Astrocyte of the cerebellum (primary cell): ENCODE measurements at regions not wholly inside any gene's neighbourhood (a gene's known extent, or its start where the extent isn't known, plus 50 kb on each side); places are given as distances from the start of the nearest gene placed in this dataset.

Experiments used
- DNase-seq: peaks from one replicate; pipeline ENCODE4 v3.0.0-alpha.2; 2011; ENCODE audit warnings: low read depth
- H3K4me3 ChIP-seq: 2 replicates; pipeline ENCODE4 v1.5.1; 2011; ENCODE audit warnings: mild to moderate bottlenecking, low read depth, low read length, moderate library complexity
- CTCF ChIP-seq: IDR thresholded peaks from 2 replicates; pipeline ENCODE4 v1.5.1; 2012; ENCODE audit warnings: low read length, low read depth, moderate library complexity, mild to moderate bottlenecking; ENCODE audit errors: missing control alignments
- in situ Hi-C: cut with HindIII; loops from 2 replicates; pipeline ENCODE4 v1.10.0; 2017; ENCODE audit warnings: low sequenced_read_pairs

GRCh38 chr3:40976241-40976640 is 223.1 kb upstream of the CTNNB1 start:
- in situ Hi-C loops, result no loop called here
- TF ChIP-seq CTCF, result no peak
- DNase-seq, result no peak
- H3K4me3 ChIP-seq, result no peak overlapping the region

DNA sequence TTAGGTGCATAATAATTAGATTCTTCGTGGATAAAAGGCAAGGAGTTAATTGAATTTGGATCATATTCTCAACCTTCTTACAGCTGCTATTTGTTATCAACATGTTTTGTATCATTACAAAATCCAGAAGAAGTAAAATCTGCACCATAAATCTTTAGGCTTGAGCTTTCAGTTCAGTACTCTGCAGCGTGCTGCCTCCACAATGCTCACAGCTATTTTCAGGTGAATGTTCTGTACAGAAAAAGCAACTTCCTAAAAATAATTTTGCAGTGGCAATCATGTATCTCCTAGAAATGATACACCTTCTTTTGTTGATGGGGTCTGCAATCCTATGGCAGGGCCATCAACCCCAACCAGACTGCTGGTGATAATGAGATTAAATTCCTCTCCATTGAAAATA is 220.9 kb upstream of the CTNNB1 start:
- no peak overlapping the region for H3K4me3 ChIP-seq
- DNase-seq, result no peak
- no peak for TF ChIP-seq CTCF
- in situ Hi-C loops, result no loop called here

DNA sequence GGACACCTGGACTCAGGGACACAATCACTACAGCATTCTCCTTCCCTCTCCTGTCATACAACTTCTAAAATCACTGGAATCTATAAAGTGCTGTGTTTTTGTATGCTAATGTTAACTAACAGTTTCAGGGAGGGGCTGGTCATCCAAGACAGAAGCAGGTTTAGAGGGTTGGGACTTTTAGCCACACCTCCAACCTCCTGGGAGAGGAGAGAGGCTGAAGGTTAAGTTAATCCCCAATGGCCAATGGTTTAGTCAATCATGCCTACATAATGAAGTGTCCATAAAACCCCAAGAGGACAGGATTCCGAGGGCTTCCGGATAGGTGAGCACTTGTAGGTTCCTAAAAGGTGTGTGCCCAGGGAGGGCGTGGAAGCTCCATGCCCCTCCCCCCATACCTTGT is 219.3 kb upstream of the CTNNB1 start:
- H3K4me3 ChIP-seq, result no peak overlapping the region
- in situ Hi-C loops, result no loop called here
- no peak for DNase-seq
- no peak for TF ChIP-seq CTCF

- no peak overlapping the region for H3K4me3 ChIP-seq
- no peak for TF ChIP-seq CTCF
- no peak for DNase-seq
- in situ Hi-C loops, result no loop called here
Measured at GRCh38 chr3:40980467-40980866, 218.8 kb upstream of the CTNNB1 start.

DNA sequence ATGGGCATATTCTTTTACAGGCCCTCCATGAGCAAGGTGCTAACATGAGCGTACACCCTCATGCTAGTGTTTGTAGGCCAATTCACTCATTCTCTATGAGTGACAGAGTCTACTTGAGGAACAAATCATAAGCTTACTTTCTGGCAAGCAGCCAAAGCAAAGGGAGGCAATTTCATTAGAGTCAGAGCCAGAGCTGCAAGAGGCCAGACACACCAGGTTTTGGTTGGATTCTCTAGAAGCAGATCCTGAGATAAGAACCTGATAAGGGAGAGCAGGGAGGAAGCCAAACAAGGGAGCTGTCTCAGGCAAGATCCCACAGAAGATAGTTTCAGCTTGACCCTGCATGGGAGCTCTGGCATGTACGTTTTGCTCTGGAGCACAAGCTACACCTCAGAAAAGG is 214.1 kb upstream of the CTNNB1 start:
- H3K4me3 ChIP-seq, result no peak overlapping the region
- no peak for DNase-seq
- in situ Hi-C loops, result no loop called here
- TF ChIP-seq CTCF, result no peak

DNA sequence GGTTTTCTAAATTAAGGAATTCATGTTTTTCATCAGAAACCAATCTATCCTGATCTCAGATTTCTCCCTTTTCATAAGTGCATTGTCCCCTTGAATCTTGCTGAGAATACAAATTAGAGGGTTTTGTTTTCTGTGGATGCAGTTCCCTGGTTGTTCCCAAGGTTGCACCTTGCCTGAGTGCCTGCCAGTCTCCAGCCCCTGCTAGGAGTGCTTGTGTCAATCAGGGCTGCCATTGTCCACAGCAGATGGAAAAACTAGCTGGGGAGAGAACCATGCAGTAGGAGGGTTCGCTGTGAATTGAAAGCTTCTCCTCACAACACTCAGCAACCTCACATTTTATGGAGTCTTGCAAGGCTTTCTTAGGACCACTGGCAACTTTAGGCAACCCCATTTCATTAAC is 210.8 kb upstream of the CTNNB1 start:
- TF ChIP-seq CTCF, result no peak
- in situ Hi-C loops, result no loop called here
- no peak overlapping the region for H3K4me3 ChIP-seq
- no peak for DNase-seq
